Psoas muscle (tissue), 7 donors: ENCODE measurements at regions not wholly inside any gene's neighbourhood (a gene's known extent, or its start where the extent isn't known, plus 50 kb on each side); places are given as distances from the start of the nearest gene placed in this dataset.

ENCODE experiments used
- ATAC-seq, 4 donors: fragments of 200-7000 bp; cut with Tn5 transposase; one replicate each; pipeline ENCODE4 v1.9.1; 2020; ENCODE audit warnings: moderate library complexity in 3 of 4, mild to moderate bottlenecking in 2 of 4
- DNase-seq, 2 donors: peaks; one replicate each; pipeline ENCODE4 v3.0.0-alpha.2; 2020
- H3K27ac ChIP-seq: fragments of 200-600 bp; one replicate; pipeline ENCODE4 v1.8.0; 2022
- H3K27me3 ChIP-seq, 3 donors: fragments of 200-600 bp in 1 of 3; one replicate each; pipeline versions ENCODE4 v1.6.1 to v1.8.0; 2013 to 2022; ENCODE audit warnings: low read length in 2 of 3, mild to moderate bottlenecking in 2 of 3, moderate library complexity in 1 of 3; ENCODE audit not compliant: insufficient read depth in 3 of 3
- H3K36me3 ChIP-seq, 2 donors: fragments of 200-600 bp in 1 of 2; one replicate each; pipeline versions ENCODE4 v1.6.1 to v1.8.0; 2013 to 2022; ENCODE audit warnings: low read depth in 1 of 2, mild to moderate bottlenecking in 1 of 2, moderate library complexity in 1 of 2; ENCODE audit not compliant: insufficient read depth in 1 of 2
- H3K4me1 ChIP-seq: fragments of 200-600 bp; one replicate; pipeline ENCODE4 v1.8.0; 2022
- H3K4me3 ChIP-seq: fragments of 200-600 bp; one replicate; pipeline ENCODE4 v1.8.0; 2022; ENCODE audit warnings: mild to moderate bottlenecking
- H3K9me3 ChIP-seq: fragments of 200-600 bp; one replicate; pipeline ENCODE4 v1.8.0; 2022
- CTCF ChIP-seq: fragments of 200-600 bp; IDR thresholded peaks from one replicate; pipeline ENCODE4 v1.8.0; 2022; ENCODE audit warnings: antibody characterized with exemption
- WGBS, 3 donors: extraction: QIAGEN DNeasy Blood & Tissue Kit; methylation state at CpG; one replicate each; pipeline versions ENCODE4 v1.1.6 to v1.1.7; 2013; 5-methylcytosine and 5-hydroxymethylcytosine counted together
- intact Hi-C, 2 donors: fragments of 100-400 bp; cut with DNase I; formaldehyde crosslinking; loops; one replicate each; pipeline versions ENCODE4 v1.11.0 to v1.14.2; 2022
- donor health status: healthy with polysubstance abuse.
- donor health status: DM: no; HTN: no; CAD: no; lungs with moderate emphysema.
- donor health status: Bipolar disorder and iron deficiency.
- donor health status: healthy.
- donor health status: DM: yes; HTN: yes; CAD: no.
- donor health status: DM: no; HTN: no; CAD: no.
- donor health status: DM: yes; HTN: yes; CAD: no.

- no peaks in the 10 kb centered on the region for H3K9me3 ChIP-seq
- intact Hi-C loops = no loop called here
These were observed 420.8 kb downstream of the HGF start for GRCh38 chr7:81349044-81349443.

GRCh38 chr7:81339946-81340345, 421.1 kb upstream of the SEMA3C start:
- Histone ChIP-seq H3K4me1 (no peaks in the 10 kb centered on the region), H3K36me3 (no peaks in the 10 kb centered on the region), H3K9me3 (no peaks in the 10 kb centered on the region), H3K27me3 (no peaks in the 10 kb centered on the region), H3K27ac (no peak overlapping the region), H3K4me3 (no peak overlapping the region)
- WGBS, 3 donors = 61 to 72% (median 63%) methylated on average over 2 of the region's 2 CpGs
- intact Hi-C loops = no loop called here
- DNase-seq (no peak), ATAC-seq (no peak)
- no peak for TF ChIP-seq CTCF

More at GRCh38 chr7:81349044-81349443, 420.8 kb downstream of the HGF start:
- no peak for TF ChIP-seq CTCF
- H3K4me1 ChIP-seq = no peaks in the 10 kb centered on the region
- H3K27me3 ChIP-seq = no peaks in the 10 kb centered on the region
- no peak for ATAC-seq
- no peak overlapping the region for H3K27ac ChIP-seq
- WGBS, 3 donors = 80 to 85% (median 83%) methylated on average over 5 of the region's 5 CpGs
- no peaks in the 10 kb centered on the region for H3K36me3 ChIP-seq
- DNase-seq = no peak
- H3K4me3 ChIP-seq = no peak overlapping the region

GRCh38 chr7:81333536-81333935, 414.7 kb upstream of the SEMA3C start:
- no peaks in the 10 kb centered on the region for H3K4me1 ChIP-seq
- H3K27me3 ChIP-seq = no peaks in the 10 kb centered on the region
- DNase-seq = no peak
- TF ChIP-seq CTCF = no peak
- H3K36me3 ChIP-seq = no peaks in the 10 kb centered on the region
- no peak for ATAC-seq
- intact Hi-C loops = no loop called here
- no peak overlapping the region for H3K4me3 ChIP-seq
- no peak overlapping the region for H3K27ac ChIP-seq
- H3K9me3 ChIP-seq = no peaks in the 10 kb centered on the region
- WGBS, 3 donors = 46 to 57% (median 53%) methylated on average over 13 of the region's 13 CpGs

DNA sequence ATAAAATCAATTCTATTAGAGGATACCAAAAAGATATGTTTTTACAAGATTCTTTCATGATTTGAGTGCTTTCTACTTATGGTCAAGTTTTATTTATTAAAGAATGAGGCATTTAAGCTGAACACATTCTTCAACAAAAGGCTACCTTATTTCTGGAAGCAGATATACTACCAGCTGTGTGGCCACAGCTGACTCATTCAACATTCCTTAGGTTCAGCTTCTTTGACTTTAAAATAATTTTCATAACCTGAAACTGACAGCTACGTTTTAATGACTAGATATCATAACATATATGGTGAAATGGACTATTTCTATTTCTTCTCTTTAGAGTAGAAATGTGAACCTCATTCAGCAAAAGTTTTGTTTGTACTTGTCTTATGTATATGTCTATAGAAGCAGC, 414.2 kb upstream of the SEMA3C start:
- no peak overlapping the region for H3K27ac ChIP-seq
- no peak overlapping the region for H3K4me3 ChIP-seq
- intact Hi-C loops = no loop called here
- no peaks in the 10 kb centered on the region for H3K9me3 ChIP-seq
- no peak for ATAC-seq
- H3K4me1 ChIP-seq = no peaks in the 10 kb centered on the region
- no peak for TF ChIP-seq CTCF
- no peak for DNase-seq
- no peaks in the 10 kb centered on the region for H3K27me3 ChIP-seq
- 77 to 87% (median 81%) methylated on average over 1 of the region's 1 CpG for WGBS, 3 donors
- H3K36me3 ChIP-seq = no peaks in the 10 kb centered on the region
